ENCODE measurements at regions not wholly inside any gene's neighbourhood (a gene's known extent, or its start where the extent isn't known, plus 50 kb on each side); places are given as distances from the start of the nearest gene placed in this dataset.
"Not testable (repeated sequence)": the region's sequence is repeated elsewhere in the genome, so short reads cannot be mapped to it uniquely, and the experiment has no call there.

DNA sequence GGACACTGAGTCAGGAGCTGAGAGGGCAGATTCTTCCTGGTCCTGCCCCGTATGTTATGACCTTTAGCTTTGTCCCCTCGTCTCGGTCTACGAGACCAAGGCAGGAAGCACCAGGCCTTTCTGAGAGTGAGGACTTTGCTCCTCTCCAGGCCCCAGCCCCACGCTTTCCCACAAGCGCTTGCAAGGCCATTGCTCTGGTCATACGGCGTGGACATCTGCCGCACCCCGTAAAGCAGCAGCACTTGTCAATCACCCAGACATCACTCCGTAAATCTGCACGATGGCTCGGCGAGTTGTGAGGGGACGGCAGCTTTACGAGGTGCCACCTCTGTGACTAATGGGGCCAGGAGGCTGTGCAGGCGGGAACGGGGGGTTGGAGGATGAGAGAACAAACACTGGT is 100.8 kb upstream of the TWIST2 start:
- DNase-seq (ENCODE audit: low read depth in 3 of 3): no peak

- DNase-seq (ENCODE audit: low read depth in 3 of 3): no peak
These were observed 100.3 kb upstream of the TWIST2 start for GRCh38 chr2:238747557-238747956.

DNA sequence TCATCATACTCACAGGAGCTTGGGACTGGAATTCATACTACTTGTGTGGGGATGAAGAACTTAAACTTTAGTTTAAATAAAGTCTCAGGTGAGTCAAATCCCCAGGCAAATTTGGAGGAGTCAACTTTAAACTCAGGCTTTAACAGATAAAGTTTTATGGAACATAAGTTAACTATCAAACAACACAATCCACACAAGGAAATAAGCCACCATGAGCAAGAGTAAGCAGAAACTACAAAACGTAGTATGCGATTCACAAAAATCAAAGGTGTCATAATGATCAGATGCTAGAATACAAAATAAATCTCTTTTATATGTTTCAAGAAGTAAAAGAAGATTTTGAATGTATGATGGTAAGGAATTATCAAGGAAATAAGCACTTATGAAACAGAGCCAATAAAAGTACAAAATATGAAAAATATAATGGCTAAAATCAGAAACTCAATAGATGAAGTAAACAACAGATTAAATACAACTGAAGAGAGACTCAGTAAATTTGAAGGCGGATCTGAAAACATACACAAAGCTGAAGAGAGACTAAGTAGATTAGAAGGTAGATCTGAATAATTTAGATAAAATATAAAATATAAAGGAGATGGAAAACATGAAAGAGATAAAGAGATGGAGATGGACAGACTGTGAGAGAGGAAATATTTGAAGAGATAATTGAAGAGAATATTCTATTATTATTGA is 97.5 kb upstream of the TWIST2 start:
- no peak for DNase-seq (ENCODE audit: low read depth in 3 of 3)

GRCh38 chr2:238754259-238754658 is 93.6 kb upstream of the TWIST2 start:
- no peak for DNase-seq (ENCODE audit: low read depth in 3 of 3)

GRCh38 chr2:238761868-238762267 is 86.0 kb upstream of the TWIST2 start:
- no peak for DNase-seq (ENCODE audit: low read depth in 3 of 3)

DNA sequence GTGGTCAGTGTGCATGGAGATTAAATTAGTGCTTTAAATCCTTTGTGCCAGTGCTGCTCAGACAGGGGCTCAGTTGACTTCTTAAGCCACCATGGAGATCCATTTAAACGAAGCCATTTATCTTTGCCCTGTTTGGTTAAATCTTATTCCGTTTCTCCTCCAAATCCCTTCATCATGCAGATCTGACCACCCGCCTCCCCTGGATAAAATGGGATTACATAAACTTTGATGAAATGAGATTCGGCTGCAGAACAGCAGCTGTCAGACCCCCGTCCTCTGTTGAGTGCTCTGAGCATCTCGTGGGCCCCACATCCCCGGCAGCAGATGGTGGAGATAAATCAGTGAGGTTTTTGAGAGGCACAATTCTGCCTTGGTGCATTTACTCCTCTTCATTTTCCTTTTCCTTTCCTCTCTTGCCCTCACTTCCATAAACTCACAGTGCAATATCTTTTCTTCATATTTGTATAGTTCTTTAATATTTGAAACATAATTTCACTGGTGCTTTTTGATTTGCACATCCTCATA is 84.4 kb upstream of the TWIST2 start:
- no peak for DNase-seq (ENCODE audit: low read depth in 3 of 3)

GRCh38 chr2:238765590-238765989 is 82.3 kb upstream of the TWIST2 start:
- no peak for DNase-seq (ENCODE audit: low read depth in 3 of 3)

- DNase-seq (ENCODE audit: low read depth in 3 of 3): no peak
These were observed 76.7 kb upstream of the TWIST2 start for GRCh38 chr2:238771218-238771617.

DNA sequence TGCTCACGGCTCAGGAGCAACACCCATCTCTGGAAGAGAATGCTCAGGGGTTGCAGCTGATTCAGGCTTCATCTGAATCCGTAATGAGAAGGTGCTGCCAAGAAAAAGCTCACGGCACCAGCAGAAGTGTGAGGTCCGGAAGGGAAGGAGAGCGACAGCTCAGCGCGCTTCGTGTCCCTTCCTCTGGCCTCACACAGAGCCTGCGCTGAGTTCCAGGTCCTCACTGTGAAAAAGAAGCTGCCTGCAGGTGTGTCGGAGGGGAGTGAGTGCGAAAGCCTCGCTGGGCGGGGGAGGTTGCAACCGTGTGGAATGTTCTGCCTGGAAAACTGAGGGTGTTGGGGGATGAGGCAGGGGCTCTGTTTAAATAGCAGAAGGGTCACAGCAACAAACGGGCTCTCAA is 76.2 kb upstream of the TWIST2 start:
- DNase-seq (ENCODE audit: low read depth in 3 of 3): no peak

- DNase-seq (ENCODE audit: low read depth in 3 of 3): no peak
These were observed 75.1 kb upstream of the TWIST2 start for GRCh38 chr2:238772635-238773297.

DNA sequence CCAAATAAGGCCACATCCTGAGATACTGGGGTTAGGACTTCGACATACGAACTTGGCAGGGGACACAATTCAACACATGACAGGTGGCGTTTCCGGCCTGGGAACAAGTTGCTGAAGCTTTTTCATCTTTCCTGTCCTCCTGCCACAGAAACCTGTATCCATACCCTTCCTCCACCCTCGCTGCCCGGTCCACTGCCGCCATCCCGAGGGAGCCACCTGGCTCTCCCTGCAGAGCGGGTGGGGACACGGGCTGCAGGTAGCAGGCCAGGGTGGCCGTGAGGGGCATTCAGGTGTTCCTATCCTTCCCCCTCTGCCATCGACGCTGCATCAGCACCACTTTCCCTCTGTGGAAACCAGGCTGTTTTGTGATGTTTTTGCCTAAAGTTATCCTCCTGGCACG is 74.4 kb upstream of the TWIST2 start:
- no peak for DNase-seq (ENCODE audit: low read depth in 3 of 3)

DNA sequence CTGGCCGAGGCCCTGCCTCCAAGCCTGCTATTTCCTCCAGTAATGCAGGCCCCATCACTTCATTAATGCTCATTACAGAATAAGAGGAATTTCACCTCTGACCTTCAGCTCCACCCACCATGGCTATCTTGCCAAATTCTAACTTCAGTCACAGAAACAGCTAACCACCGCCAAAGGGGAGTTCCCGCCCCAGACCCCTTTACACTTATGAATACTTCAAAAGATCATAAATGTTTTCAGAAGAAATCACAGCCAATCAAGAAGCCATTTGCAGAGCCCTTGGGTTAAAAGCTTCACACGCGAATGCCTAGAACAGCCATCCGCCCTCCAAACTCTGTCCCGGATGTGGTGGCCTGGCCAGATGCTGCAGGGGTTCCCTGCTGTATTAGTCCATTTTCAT is 73.8 kb upstream of the TWIST2 start:
- DNase-seq (ENCODE audit: low read depth in 3 of 3): no peak

DNA sequence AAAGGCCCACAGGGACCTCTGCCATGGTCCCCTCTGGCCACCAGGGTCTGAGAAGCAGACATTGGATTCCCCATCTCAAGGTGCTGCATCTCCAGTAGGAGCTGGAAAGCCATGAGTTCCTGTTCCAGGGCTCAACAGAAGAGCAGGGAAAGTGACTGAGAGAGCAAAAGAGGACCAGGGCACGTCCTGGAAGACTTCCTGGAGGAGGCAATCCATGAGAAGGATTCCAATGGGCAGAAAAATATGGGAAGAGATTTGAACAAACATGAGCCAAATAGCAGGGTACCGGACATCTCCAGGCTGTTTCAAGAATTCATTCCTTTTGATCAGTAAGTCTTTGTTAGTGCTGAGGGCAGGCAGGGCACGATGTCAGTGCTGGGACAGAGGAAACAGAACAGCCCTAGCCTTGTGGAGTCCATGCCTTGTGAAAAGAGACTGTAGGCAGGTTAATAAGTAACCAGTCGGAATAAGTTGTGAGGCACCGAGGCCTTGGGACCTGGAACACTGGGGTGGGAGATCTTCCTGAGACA is 72.8 kb upstream of the TWIST2 start:
- DNase-seq (ENCODE audit: low read depth in 3 of 3): no peak

- no peak for DNase-seq (ENCODE audit: low read depth in 3 of 3)
These were observed 72.3 kb upstream of the TWIST2 start for GRCh38 chr2:238775591-238775990.

DNA sequence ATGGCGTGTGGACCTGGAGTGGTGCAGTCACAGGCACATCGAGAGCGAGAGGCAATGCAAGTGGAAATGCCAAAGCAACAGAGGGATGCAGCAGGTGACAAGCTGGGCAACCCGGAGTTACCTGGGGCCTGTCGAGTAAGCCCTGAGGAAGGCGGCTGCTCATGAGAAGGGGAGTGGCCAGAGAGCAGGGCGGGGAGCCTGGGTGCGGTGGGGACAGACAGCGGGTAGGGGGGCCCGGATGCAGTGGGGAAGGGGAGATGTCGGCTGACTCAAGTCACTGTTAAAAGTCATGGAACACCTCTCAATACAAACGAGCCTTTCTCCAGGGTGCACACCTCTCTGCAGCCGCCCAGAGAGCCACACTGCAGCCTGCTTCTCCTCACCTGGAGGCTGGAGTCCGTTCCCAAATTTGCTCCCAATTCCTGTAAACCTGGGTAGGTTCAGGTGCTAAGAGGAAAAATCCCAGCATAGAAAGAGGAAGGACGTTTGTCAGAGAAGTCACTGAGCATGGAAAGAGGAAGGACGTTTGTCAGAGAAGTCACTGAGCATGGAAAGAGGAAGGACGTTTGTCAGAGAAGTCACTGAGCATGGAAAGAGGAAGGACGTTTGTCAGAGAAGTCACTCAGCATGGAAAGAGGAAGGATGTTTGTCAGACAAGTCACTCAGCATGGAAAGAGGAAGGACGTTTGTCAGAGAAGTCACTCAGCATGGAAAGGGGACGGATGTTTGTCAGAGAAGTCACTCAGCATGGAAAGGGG is 71.7 kb upstream of the TWIST2 start:
- DNase-seq (ENCODE audit: low read depth in 3 of 3): no peak

- DNase-seq (ENCODE audit: low read depth in 3 of 3): not testable (repeated sequence)
These were observed 71.2 kb upstream of the TWIST2 start for GRCh38 chr2:238776761-238777046.

DNA sequence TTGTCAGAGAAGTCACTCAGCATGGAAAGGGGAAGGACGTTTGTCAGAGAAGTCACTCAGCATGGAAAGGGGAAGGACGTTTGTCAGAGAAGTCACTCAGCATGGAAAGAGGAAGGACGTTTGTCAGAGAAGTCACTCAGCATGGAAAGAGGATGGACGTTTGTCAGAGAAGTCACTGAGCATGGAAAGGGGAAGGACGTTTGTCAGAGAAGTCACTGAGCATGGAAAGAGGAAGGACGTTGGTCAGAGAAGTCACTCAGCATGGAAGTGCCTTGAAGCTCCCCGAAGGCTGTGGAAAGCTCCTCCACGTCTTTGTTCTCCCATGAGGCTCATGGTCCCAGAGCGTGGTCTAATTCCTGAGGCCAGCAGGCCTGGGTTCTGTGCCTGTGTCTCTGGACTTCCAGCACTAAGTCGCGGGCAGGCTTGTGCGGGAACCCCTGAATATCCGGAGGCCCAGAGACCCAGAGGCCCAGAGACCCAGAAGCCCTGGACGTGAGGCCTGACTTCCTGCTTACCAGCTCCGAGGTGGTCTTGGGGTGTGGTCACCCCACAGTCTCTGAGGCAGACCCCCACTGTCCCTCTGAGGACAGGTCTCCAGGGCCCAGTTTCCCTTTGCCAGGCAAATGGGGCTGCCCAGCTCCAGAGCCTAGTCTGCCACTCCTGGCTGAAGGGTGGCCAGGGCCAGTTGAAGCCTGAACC is 70.4 kb upstream of the TWIST2 start:
- no peak for DNase-seq (ENCODE audit: low read depth in 3 of 3)

- peak; percentile 11 to 58 (median 27) for DNase-seq (ENCODE audit: low read depth in 3 of 3)
These were observed 63.0 kb upstream of the TWIST2 start for GRCh38 chr2:238784671-238785527.

GRCh38 chr2:238785528-238785860 is 62.4 kb upstream of the TWIST2 start:
- DNase-seq (ENCODE audit: low read depth in 3 of 3): no peak

DNA sequence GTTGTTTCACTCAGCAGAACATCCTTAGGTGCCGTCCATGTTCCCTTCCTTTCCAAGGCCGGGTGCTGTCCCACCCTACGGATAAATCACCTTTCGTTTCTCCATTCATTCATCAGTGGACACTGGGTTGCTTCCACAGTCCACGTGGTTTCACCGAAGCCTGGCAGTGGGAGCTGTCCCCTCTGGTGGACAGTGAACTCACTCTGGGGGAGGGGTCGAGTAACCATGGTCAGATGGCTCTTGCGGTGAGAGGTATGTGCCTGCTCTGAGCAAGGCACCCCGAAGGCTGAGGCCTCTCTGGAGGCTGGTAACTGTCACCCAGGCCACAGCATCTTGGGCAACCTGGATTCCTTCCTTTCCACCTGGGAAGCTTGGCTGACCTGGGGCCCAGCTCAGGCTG is 61.5 kb upstream of the TWIST2 start:
- no peak for DNase-seq (ENCODE audit: low read depth in 3 of 3)

GRCh38 chr2:238786792-238787490 is 60.9 kb upstream of the TWIST2 start:
- DNase-seq (ENCODE audit: low read depth in 3 of 3): no peak
